Suppressor macrophage (primary cell): ENCODE measurements at regions not wholly inside any gene's neighbourhood (a gene's known extent, or its start where the extent isn't known, plus 50 kb on each side); places are given as distances from the start of the nearest gene placed in this dataset.

Source experiments
- DNase-seq, 4 experiments: peaks; one replicate each; pipeline ENCODE4 v3.0.0-alpha.2; 2020 to 2022

DNA sequence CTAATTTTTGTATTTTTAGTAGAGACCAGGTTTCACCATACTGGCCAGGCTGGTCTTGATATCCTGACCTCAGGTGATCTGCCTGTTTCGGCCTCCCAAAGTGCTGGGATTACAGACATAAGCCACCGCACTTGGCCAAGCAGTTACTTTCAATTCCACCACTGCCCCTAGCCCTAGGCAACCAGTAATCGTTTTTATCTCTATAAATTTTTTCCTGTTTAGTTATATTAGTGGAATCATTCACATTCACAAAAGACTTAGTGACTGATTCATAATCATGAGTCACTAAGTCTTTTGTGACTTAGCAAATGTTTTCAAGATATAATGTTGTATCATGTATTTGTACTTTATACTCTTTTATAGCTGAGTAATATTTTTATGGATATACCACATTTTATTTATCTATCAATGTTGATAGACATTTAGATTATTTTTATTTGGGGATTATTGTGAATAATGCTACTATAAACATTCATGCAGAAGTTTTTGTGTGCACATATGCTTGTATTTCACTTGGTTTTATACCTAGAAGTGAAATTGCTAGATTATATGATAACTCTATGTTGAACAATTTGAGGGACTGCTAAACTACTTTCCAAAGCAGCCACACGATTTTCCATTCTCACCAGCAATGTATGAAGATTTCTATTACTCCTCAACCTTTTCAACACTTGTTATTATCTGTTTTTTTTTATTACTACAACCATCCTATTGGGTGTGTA lies 421.4 kb upstream of the ID4 start:
- no peak for DNase-seq

DNA sequence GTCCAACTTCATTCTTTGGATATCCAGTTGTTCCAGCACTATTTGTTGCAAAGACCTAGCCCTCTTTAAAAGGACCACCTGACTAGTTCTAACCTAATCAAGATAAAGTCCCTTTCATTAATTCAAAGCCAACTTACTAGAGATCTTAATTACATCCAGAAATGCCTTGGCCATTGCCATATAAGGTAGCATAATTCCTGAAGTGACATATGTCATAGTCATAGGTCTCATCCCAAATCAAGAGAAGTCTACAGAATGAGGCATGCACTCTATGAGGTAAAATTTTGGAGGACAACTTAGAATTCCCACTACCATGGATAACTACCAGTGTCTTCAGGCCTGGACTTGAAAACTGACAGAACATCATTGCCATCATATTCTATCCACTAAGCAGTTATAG lies 420.4 kb upstream of the ID4 start:
- no peak for DNase-seq

DNA sequence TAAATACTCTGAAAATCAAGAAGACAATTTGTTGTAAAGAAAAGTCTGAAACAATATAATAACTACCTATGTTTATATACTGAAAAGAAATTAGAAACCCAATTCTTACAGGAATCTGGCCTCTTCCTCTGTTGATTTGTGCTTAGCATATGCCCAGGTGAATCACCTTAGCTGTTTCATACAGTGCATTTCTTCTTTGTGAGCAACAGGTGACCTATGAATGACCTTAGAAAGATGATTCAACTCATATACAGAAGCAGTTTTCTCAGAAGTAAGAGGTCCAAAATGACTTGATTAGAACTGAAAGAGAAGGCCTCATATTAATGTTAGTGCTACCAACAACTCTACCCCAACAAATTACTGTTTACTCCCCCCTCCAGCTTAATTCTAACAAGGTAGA lies 419.5 kb upstream of the ID4 start:
- no peak for DNase-seq

DNA sequence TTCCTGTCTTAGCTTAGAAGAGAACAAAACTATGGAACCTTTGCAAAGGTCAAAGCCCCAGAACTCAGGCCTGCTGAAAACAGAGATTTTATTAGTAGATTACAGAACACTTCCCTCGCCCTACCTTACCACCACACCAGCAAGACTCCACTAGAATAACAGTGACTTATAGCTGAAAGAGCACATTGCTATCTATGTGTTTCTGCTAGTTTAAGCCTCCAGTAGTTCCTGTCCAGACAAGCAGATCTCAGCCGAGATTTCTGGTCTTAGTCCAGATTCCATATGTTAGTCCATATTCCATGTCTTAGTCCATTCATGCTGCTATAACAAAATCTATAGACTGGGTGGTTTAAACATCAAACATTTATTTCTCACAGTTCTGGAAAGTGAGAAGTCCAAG lies 412.3 kb upstream of the ID4 start:
- no peak for DNase-seq

DNA sequence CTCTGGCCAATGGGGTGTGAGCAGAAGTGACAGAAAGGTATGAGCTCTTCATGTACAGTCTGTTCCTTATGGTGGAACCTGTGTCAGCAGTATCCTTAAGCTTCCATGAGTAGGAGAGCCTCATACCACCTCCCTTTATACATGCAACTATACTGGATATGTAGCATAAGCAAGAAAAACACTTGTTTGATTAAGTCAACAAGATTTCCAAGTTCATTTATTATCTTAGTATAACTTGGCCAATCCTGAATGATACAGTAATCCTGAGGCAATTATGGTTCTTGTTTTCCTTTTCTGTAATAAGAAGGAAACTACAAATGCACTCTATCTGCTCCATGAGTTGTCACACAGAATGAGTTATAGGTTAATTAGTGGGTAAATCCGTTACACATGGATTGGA lies 409.6 kb upstream of the ID4 start:
- no peak for DNase-seq

DNA sequence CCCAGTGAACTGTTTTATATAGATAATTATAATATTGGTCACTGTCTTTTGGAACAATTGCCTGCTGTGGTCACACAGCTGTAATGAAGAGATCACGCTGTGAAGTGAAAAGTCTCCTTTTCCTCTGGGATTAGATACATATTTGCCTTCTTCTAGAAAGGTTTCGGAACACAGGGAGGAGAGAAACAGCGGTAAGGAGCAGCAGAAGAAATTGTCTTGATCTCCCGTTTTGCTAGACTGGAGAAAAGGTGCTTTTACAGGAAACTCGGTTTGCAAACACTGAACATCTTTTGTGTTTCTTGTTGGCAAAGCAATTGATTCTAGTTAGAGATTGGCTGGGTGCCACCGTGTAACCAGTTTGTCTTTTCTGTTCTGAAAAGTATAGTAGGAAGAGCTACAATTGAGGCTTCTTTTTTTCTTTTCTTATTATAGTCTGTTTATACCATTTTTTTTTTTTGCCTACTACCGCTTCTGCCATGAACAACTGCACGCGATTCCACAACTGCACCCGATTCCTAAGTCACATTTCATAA lies 404.1 kb upstream of the ID4 start:
- no peak for DNase-seq

DNA sequence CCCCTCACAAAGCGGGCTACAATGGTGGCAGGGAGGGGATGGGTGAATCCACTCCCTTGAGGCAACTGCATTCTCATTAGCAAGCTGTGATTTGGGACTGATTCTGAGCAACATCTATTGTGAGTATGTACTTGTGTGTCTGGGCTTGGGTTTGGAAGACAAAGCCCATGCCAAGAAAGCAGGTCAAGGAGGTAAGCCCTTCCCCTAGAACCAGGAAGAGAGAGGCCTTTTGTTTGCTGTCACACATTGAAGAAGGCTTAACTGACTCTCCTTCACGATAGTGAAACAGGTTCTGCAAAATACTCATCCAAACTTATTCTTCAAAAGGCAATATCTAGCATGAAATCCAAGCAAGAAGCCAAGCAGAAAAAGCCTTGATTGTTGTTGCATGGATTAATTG lies 403.1 kb upstream of the ID4 start:
- no peak for DNase-seq

DNA sequence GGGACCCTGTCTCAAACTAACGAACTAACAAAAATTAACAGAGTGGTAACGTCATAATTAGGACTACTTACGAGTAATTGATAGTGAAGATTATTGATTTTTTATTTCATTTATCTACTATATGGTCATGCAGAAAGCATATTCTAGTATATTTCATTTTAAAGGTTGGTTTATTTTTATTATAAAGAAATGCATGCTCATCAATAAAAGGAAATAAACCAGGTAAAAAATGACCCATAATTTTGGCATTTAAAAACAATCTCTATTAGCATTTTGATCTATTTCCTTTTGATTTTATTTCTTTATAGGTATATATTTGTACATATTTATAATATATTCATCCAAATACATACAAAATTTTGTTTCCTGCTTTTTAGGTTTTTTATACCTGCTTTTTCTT lies 401.4 kb upstream of the ID4 start:
- no peak for DNase-seq

DNA sequence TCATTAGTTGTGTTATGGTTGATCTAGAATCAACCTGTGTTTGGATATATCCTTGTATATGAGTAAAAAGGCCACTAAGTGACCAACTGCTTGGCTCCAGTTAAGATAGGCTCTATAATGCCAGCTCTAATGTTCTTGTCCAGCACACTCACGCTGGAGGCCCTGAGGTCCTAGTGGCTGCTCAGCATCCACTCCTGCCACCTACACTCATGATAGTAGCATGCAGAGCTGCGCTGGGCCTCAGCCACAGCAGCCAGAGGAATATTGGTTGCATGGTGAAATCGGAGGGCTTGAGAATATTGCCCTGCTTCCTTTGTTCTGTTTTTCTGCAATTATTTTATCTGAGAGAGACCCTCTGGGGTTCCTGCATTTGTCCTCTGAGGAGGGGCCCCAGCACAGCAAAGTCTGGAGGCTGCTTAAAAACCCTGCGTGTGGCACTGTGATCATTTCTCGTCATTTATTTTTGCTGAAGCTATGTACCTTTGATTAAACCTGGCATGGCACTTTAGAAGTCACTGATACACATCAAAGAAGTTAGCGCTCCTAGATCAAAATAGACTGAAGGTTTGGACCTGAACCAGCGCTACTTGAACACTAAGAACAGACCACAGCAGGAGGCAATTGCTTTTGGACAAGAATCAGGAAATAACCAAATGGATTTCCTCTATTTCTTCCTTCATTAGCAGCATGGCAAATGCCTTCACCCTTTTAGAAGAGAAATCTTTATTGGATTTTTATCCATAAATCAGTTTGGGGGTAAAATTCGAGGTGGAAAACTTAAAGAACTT lies 398.4 kb upstream of the ID4 start:
- no peak for DNase-seq

DNA sequence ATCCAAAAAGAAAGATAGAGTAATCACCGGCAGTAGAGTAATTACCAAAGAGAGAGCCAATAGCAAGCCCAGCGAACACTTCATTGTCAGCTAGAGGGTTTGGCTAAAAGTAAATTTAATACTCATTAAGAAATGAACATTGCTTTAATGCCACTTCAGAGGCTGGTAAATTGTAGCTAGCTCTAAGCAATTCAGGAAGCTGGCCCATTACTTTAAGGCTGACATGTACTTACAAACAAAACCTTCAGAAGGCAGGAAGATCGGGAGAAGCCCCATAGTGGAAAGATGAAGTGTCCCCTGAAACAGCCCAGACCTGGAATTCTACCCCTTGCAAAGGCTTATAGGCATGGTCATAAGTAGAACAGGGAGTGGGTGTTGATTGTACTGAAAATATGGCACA lies 396.6 kb upstream of the ID4 start:
- no peak for DNase-seq

DNA sequence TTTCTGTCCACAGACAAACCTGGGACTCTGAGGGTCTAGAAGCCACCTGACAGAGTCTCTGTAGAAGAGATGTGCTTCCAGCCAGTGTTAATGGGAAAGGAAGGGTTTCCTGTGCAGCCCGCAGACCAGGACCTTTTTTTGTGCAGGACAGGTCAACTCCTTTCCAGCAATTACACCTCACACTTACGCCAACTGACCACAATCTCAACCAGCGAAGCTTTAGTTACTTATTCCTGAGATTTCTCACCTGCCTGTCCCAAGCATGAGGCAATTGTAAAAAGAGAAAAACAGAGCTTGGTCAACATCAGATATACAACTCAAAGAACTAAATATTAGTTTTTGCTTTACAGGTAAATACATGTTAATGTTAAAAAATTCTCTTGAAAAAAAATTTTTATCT lies 393.8 kb upstream of the ID4 start:
- no peak for DNase-seq

DNA sequence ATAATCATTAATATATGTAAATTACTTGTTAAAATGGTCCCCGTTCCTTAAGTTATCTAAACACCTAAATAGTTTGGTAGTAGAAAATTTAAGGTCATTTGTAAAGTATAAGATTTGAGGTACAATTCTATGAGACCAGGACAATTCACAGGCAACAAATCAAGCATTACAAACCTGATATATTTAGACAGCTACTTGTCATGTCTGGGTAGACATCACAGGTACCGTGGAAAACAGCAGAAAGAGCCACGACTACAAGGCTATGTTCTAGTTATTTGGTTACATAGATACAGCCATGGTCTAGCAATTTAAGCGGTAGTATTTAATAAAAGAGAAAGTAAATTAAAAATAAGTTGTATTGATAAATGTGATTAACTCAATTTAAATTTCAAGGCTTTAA lies 393.1 kb upstream of the ID4 start:
- DNase-seq: no peak

DNA sequence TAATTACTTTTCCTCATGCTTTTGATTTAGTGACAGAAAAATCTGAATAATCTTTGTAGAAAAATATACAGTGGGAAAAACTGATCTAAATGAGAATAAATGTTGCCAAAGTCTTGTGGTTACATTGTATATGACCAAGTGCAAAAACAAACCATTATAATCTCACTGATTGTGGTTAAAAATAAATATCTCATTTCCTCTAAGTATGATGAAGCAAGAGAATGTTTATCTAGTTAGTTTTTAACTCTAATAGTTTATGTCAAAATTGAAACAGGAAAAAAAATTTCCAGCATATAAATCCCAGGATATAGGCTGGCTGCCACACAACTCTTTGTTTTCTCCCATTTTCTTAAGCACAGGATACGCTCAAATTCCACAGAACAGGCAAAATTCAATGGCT lies 392.7 kb upstream of the ID4 start:
- no peak for DNase-seq

DNA sequence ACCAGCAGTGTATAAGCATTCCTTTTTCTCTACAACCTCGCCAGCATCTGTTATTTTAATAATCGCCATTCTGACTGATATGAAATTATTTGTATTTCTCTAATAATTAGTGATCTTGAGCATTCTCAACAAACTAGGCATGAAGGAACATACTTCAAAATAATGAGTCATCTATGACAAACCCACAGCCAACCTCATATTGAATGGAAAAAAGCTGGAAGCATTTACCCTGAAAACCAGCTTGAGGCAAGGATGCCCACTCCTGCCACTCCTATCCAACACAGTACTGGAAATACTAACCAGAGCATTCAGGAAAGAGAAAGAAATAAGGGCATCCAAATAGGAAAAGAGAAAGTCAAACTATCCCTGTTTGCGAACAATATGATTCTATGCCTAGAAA lies 390.6 kb upstream of the ID4 start:
- no peak for DNase-seq

DNA sequence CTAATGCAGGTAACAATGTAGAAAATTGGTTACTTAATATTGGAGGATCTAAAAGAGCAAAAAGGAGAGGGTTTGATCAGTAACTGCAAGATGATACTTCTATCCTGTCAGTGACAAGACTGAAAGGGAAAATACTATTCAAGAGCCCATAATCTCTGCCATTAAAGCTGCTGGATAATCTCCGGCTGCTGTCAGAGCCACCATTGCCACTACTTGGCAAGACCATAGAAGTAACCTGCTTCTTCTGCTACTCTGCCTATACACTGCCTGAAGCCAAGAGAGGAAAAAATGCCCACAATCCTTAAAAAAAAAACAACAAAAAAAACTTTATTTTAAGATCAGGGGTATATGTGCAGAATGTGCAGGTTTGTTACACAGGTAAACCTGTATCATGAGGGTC lies 386.5 kb upstream of the ID4 start:
- no peak for DNase-seq

DNA sequence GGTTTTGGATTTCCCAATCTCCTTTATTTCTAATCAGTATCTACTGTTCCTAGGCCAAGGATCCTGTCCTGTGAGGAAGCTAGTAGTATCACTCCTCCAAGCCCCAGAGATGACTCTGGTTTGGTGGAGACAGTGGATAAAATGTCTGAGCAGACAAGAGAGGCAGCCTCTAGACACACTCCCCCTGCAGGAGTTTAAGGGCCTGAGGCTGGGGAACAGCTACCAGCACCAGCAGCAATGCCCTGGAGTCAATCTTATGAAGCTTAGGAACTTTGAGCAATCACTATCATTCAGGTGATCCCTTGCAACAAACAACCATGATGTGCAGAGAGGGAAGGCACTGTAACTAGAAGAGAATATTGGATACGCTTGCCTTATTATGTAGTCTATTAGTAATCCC lies 384.7 kb upstream of the ID4 start:
- DNase-seq: no peak

DNA sequence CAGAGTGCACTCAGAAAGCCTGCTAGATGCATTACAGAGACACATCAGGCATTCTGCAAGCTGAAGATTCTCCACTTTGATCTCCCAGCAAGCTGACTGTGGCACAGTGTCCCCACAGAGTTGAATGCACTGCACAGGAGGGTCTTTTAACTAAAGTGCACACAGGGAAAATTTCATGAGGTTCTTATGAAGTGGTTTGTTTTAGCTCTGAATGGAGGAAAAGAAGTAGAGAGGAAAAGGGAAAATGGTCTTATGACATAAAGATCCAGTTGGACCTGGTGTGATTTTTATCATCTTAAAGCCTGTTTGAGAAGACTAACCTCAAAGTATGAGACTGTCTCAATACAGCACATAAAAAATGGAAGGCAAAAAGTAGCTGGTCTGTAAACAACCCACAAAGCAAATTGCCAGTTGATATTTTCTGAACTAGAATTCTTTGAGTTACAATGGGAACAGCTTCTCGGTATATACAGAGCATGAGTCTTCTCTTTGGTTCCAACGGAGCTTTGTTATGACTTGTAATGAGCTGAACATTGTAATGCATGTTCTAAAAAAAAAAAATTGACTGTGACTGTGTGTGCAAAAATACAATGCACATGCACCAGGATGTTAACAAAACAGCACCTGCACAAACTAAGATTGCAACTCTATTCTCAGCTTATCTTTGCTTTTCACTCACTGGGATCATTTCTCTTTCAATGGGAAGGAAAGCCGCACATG lies 383.0 kb upstream of the ID4 start:
- no peak for DNase-seq

DNA sequence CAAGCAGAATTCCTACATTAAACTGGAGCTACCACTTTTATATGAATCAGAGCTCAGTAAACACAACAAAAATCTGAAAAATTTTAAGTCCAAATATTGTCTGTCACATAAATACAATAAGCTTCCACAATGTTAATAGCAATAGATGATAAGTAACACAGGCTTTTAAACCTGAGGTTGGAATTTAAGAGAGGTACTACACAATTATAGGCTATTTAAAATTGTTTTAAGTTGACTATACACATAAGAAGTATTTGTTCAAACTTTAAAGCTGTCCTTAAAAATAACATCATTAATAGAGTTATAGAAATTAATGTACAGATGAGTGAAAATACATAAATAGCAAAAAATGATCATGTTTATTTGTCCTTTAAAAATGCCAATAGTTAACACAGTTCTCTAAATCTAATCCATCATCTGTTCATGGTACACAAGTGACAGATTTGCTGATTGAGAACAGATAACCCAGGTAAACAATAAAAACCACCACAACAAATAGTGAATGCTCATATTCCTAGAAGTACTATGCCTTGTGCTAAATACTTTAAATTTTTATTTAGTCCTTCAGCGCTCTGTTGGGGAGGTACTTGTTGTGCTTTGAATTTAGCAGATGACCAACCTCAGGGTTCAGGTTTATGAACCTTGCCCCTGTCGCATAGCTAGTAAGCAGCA lies 382.3 kb upstream of the ID4 start:
- no peak for DNase-seq

DNA sequence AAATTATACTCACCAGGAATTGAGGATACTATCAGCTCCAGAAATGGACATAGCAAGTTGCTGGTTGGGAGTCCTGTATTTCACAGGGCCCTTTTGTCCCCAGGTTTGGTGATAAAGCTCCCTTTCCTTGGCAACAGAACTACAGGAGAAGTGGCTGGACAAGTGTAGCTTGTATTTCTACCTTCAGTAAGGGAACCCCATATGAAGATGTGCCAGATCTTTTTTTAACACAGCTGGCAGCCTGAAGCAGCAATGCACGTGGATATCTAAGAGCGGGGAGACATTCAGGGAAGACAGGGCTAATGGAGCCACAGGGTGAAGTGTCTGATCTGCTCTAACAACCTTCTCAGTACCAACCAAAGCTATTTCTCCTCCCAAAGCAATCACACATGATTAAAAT lies 373.9 kb upstream of the ID4 start:
- DNase-seq: no peak

DNA sequence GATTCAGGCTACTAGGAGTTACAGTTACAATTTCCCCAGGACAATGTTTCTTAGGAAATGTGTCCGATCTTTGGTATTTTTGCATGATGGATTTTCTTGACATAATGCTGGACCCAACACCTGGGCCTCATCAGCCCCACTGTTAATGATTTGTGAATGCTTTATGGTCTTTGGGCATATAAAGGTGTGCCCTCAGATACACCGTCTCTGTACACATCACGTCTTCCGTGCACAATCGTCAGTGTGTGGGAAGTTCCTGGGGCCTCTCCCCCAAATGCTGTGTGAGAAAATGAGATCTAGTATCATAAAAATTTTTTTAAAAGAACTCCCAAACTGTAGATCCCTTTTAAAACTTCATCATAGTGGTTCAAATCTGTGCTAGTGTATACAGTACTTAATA lies 373.2 kb upstream of the ID4 start:
- DNase-seq: no peak

DNA sequence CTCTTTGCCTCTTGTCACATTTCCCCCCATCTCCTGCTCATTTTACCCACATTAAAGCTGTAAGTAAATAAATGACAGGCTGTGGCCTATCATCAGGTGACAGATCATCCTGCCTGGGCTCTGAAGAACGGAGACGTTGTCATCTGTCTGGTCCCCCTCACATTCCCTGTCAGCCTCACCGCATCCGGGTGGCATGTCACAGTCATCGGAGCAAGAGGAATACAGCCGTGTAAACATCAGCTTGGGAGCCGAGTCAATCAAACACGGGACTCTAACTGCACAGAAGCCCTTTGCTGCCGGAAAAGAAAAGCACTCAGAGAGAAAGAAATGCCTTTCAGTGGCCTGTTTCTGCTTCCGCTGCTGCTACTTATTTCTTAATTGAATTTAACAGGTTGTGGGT lies 371.9 kb upstream of the ID4 start:
- no peak for DNase-seq

DNA sequence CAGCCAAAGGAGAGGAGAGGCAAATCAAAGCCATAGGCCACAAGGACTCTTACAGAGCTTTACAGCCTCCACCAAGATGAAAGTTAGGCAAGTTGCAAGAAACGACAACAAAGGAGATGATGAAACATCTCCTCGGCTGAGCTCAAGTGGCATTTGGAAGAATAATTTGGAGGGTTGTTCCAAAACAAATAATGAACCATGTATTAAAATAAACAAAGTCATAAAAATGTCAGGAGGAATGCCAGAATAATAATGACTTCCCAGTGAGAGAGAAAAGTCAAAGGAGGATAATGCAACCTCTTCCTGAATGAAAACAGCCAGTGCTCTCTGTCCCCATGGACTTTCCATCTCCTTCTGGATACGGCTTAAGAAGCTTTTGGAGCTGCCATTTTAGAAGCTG lies 371.4 kb upstream of the ID4 start:
- DNase-seq: no peak

DNA sequence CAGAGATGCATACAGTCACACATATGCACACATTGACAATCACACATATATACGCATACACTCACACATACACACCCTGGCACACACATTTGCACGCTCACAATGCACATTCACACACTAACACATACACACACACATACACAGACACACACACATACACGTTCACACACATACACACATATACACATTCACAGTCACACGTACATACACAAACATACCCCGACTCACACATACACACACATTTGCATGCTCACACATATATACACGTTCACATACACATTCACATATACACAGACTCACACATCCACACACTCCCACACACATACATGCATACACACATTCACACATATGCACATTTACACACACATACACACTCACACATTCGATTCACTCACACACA lies 366.8 kb upstream of the ID4 start:
- no peak for DNase-seq
